ENCODE measurements at regions not wholly inside any gene's neighbourhood (a gene's known extent, or its start where the extent isn't known, plus 50 kb on each side); places are given as distances from the start of the nearest gene placed in this dataset.

DNA sequence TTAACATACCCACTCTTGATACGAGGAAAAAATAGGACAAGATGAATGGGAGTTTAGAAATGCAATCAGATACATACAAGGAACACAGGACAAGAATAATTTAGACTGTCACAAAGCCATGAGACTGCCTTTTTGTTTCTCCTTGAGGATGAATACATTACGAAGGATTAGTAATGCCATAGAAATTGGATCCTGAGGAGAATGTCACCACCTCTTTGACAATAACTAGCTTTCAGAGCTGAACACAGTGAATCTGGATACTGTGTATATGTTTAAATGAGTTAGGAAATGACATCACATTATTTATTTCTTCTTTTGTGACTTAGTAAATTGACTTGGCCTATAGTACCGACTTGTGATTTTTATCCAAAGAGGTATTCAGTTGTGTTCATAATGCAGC, 596.3 kb upstream of the CNTNAP2 start:
- DNase-seq (no peak), ATAC-seq (no peak)
- no peak overlapping the region for H3K27ac ChIP-seq (ENCODE audit: low read length)
- no peak overlapping the region for H3K4me3 ChIP-seq (ENCODE audit: low read length)
- intact Hi-C loops (cut with DNase I), result no loop called here
- WGBS, result 67% methylated on average over 3 of the region's 3 CpGs
- no peaks in the 10 kb centered on the region for H3K27me3 ChIP-seq (ENCODE audit: control insufficient read depth, insufficient read depth)
- H3K9me3 ChIP-seq (ENCODE audit: control insufficient read depth, low read length), result no peaks in the 10 kb centered on the region
- no peaks in the 10 kb centered on the region for H3K4me1 ChIP-seq (ENCODE audit: control insufficient read depth, insufficient read depth, low read length)

DNA sequence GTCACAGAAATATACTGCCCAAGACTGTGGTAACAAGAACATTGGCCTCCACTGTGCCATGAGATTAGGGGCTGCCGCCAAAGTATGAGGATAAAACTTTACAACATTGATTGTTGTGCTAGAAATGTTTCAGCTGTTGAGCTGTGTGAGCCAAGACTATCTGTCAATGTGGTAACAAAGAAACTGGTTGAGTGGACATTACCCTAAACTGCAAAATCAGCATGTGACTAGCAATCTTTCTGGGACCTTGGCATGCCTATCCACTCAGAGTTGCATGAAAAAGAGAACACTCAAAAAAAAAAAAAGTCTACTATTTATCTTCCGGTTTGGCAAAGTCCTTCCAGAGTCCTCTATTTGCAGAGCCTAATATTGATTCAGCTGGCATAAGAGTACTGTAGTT, 605.6 kb upstream of the CNTNAP2 start:
- Histone ChIP-seq H3K9me3 (ENCODE audit: control insufficient read depth, low read length) (no peaks in the 10 kb centered on the region), H3K4me1 (ENCODE audit: control insufficient read depth, insufficient read depth, low read length) (no peaks in the 10 kb centered on the region), H3K27me3 (ENCODE audit: control insufficient read depth, insufficient read depth) (no peaks in the 10 kb centered on the region), H3K4me3 (ENCODE audit: low read length) (no peak overlapping the region), H3K27ac (ENCODE audit: low read length) (no peak overlapping the region)
- peak in 1 of 2 donors; percentile 76 for ATAC-seq
- intact Hi-C loops (cut with DNase I), result no loop called here
- 52% methylated on average over 2 of the region's 2 CpGs for WGBS
- peak in 1 of 3 donors; percentile 43 for DNase-seq

DNA sequence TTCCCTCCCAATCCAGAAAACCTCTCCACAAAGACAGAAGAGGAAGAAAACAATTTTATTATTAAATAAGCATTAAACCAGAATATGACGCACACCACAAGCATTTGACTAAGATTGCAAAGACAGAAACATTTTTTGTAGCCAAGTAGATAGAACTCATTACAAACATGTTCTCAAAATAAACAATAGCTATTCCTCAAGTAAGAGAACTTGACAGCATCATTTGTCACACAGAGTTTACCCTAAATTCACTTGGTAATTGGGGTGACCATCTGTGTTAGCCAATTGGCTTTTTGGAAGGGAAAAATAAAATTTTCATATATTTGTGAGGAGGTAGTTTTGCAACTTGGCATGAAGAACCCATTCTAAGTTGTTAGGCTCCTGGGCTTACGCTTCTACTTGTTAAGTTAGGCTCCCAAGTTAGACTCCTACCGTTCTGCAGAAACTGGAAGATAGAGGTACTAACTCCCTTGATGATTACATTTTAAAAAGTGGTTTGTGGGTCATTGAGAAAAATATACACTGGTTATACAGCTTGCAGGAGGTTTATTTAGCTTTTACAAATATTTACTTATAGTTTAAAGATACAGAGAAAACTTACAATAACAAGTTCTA, 618.6 kb upstream of the CNTNAP2 start:
- H3K4me1 ChIP-seq (ENCODE audit: control insufficient read depth, insufficient read depth, low read length), result no peaks in the 10 kb centered on the region
- H3K9me3 ChIP-seq (ENCODE audit: control insufficient read depth, low read length), result no peaks in the 10 kb centered on the region
- no peak overlapping the region for H3K4me3 ChIP-seq (ENCODE audit: low read length)
- DNase-seq (no peak), ATAC-seq (peak in 1 of 2 donors; percentile 47)
- intact Hi-C loops (cut with DNase I), result no loop called here
- WGBS, result 56% methylated on average over 3 of the region's 3 CpGs
- H3K27me3 ChIP-seq (ENCODE audit: control insufficient read depth, insufficient read depth), result no peaks in the 10 kb centered on the region
- H3K27ac ChIP-seq (ENCODE audit: low read length), result no peak overlapping the region

DNA sequence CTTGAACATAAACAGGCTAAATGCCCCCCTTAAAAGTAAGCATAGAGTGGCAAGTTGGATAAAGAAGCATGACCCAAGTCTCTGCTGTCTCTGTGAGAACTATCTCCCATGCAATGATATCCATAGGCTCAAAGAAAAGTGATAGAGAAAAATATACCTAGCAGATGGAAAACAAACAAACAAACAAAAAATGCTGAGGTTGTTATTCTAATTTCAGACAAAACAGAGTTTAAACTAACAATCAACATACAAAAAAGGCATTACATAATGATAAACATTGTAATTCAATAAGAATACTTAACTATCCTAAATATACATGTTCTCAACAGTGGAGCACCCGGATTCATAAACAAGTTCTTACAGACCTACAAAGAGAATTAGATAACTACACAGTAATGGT, 626.2 kb upstream of the CNTNAP2 start:
- H3K9me3 ChIP-seq (ENCODE audit: control insufficient read depth, low read length), result no peaks in the 10 kb centered on the region
- 72% methylated on average over 1 of the region's 1 CpG for WGBS
- DNase-seq (no peak), ATAC-seq (no peak)
- H3K4me3 ChIP-seq (ENCODE audit: low read length), result no peak overlapping the region
- H3K27ac ChIP-seq (ENCODE audit: low read length), result no peak overlapping the region
- no peaks in the 10 kb centered on the region for H3K4me1 ChIP-seq (ENCODE audit: control insufficient read depth, insufficient read depth, low read length)
- no peaks in the 10 kb centered on the region for H3K27me3 ChIP-seq (ENCODE audit: control insufficient read depth, insufficient read depth)
- intact Hi-C loops (cut with DNase I), result no loop called here

GRCh38 chr7:145489609-145490008, 627.0 kb upstream of the CNTNAP2 start:
- Histone ChIP-seq H3K9me3 (ENCODE audit: control insufficient read depth, low read length) (no peaks in the 10 kb centered on the region), H3K4me3 (ENCODE audit: low read length) (no peak overlapping the region), H3K27ac (ENCODE audit: low read length) (no peak overlapping the region), H3K27me3 (ENCODE audit: control insufficient read depth, insufficient read depth) (no peaks in the 10 kb centered on the region), H3K4me1 (ENCODE audit: control insufficient read depth, insufficient read depth, low read length) (no peaks in the 10 kb centered on the region)
- DNase-seq, result no peak
- intact Hi-C loops (cut with DNase I), result no loop called here
- ATAC-seq, result no peak

DNA sequence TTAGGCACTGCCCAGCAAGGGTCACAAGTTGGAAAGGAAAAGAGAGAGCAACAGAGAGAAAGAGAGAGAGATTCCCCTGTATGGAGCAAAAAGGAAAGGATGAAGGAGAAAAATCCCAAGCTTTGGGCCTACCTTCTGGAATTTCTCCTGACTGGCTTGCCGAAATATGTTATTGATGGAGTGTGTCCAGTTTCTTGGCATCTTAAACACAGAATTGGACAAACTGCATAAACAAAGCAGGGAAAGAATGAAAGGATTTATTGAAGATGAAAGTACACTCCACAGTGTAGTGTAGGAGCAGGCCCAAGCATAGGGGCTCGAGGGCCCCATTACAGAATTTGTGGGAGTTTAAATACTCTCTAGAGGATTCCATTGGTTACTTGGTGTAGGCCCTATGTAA, 627.8 kb upstream of the CNTNAP2 start:
- H3K4me1 ChIP-seq (ENCODE audit: control insufficient read depth, insufficient read depth, low read length), result no peaks in the 10 kb centered on the region
- no peak overlapping the region for H3K27ac ChIP-seq (ENCODE audit: low read length)
- ATAC-seq, result no peak
- no peaks in the 10 kb centered on the region for H3K9me3 ChIP-seq (ENCODE audit: control insufficient read depth, low read length)
- WGBS, result 23% methylated on average over 2 of the region's 2 CpGs
- DNase-seq, result no peak
- intact Hi-C loops (cut with DNase I), result no loop called here
- H3K27me3 ChIP-seq (ENCODE audit: control insufficient read depth, insufficient read depth), result no peaks in the 10 kb centered on the region
- H3K4me3 ChIP-seq (ENCODE audit: low read length), result no peak overlapping the region

GRCh38 chr7:145481985-145482384, 634.6 kb upstream of the CNTNAP2 start:
- no peak overlapping the region for H3K27ac ChIP-seq (ENCODE audit: low read length)
- H3K9me3 ChIP-seq (ENCODE audit: control insufficient read depth, low read length), result no peaks in the 10 kb centered on the region
- H3K4me3 ChIP-seq (ENCODE audit: low read length), result no peak overlapping the region
- no peak for DNase-seq
- no peaks in the 10 kb centered on the region for H3K4me1 ChIP-seq (ENCODE audit: control insufficient read depth, insufficient read depth, low read length)
- 73% methylated on average over 3 of the region's 3 CpGs for WGBS
- no peaks in the 10 kb centered on the region for H3K27me3 ChIP-seq (ENCODE audit: control insufficient read depth, insufficient read depth)
- intact Hi-C loops (cut with DNase I), result no loop called here
- no peak for ATAC-seq

DNA sequence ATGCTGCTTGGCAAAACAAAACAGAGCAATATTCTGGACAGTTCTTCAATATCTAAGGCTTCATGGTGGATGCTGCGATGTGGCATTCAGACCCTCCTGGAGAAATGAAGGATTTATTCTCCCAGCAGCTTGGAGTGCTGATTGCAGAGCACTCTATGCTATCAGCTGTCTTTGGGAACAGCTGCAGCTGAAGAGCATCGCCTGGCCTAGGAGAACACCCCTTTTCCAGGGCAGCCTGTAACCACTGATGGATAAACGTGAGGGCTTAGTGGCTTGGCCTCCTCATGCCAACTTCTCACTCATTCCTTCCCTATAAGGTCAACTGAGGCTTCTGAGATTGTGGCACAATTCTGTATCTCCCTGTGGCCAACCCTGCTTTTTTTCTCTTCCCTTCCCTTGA, 638.1 kb upstream of the CNTNAP2 start:
- 35% methylated on average over 3 of the region's 3 CpGs for WGBS
- intact Hi-C loops (cut with DNase I), result no loop called here
- Histone ChIP-seq H3K27ac (ENCODE audit: low read length) (no peak overlapping the region), H3K9me3 (ENCODE audit: control insufficient read depth, low read length) (no peaks in the 10 kb centered on the region), H3K4me1 (ENCODE audit: control insufficient read depth, insufficient read depth, low read length) (no peaks in the 10 kb centered on the region), H3K27me3 (ENCODE audit: control insufficient read depth, insufficient read depth) (no peaks in the 10 kb centered on the region), H3K4me3 (ENCODE audit: low read length) (no peak overlapping the region)
- DNase-seq (no peak), ATAC-seq (no peak)

- Histone ChIP-seq H3K4me3 (ENCODE audit: low read length) (no peak overlapping the region), H3K27me3 (ENCODE audit: control insufficient read depth, insufficient read depth) (no peaks in the 10 kb centered on the region), H3K4me1 (ENCODE audit: control insufficient read depth, insufficient read depth, low read length) (no peaks in the 10 kb centered on the region), H3K9me3 (ENCODE audit: control insufficient read depth, low read length) (no peaks in the 10 kb centered on the region), H3K27ac (ENCODE audit: low read length) (no peak overlapping the region)
- DNase-seq (no peak), ATAC-seq (no peak)
- intact Hi-C loops (cut with DNase I), result no loop called here
- 44% methylated on average over 7 of the region's 7 CpGs for WGBS
Measured at GRCh38 chr7:145474009-145474686, 638.3 kb upstream of the TPK1 start.

DNA sequence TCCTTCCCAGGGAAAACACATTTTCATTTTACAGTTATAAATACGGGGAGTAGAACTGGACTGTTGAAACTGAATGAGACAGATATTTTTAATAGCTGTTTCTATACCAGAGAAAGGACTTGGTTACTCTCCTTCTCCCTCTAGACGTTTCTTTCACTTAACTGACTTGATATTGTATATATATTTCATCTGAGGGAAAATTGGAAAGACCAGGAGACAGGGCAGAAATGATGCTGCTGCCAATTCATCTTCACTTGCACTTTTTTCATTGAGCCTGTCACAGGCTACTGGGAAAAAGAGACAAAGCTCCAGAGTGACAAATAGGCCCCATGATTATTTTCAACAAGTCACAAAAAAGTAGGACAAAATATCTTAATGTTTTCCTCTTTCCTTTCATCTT, 636.0 kb upstream of the TPK1 start:
- no peak for DNase-seq
- no peak overlapping the region for H3K27ac ChIP-seq (ENCODE audit: low read length)
- ATAC-seq, result no peak
- no peaks in the 10 kb centered on the region for H3K9me3 ChIP-seq (ENCODE audit: control insufficient read depth, low read length)
- no peak overlapping the region for H3K4me3 ChIP-seq (ENCODE audit: low read length)
- no peaks in the 10 kb centered on the region for H3K4me1 ChIP-seq (ENCODE audit: control insufficient read depth, insufficient read depth, low read length)
- intact Hi-C loops (cut with DNase I), result no loop called here
- WGBS, result 54% methylated on average over 2 of the region's 2 CpGs
- H3K27me3 ChIP-seq (ENCODE audit: control insufficient read depth, insufficient read depth), result no peaks in the 10 kb centered on the region

- H3K27ac ChIP-seq (ENCODE audit: low read length), result no peak overlapping the region
- intact Hi-C loops (cut with DNase I), result no loop called here
- ATAC-seq (no peak), DNase-seq (no peak)
- H3K9me3 ChIP-seq (ENCODE audit: control insufficient read depth, low read length), result no peaks in the 10 kb centered on the region
- H3K4me3 ChIP-seq (ENCODE audit: low read length), result no peak overlapping the region
- 83% methylated on average over 1 of the region's 1 CpG for WGBS
- no peaks in the 10 kb centered on the region for H3K27me3 ChIP-seq (ENCODE audit: control insufficient read depth, insufficient read depth)
- H3K4me1 ChIP-seq (ENCODE audit: control insufficient read depth, insufficient read depth, low read length), result no peaks in the 10 kb centered on the region
Measured at GRCh38 chr7:145464287-145464686, 628.4 kb upstream of the TPK1 start.

DNA sequence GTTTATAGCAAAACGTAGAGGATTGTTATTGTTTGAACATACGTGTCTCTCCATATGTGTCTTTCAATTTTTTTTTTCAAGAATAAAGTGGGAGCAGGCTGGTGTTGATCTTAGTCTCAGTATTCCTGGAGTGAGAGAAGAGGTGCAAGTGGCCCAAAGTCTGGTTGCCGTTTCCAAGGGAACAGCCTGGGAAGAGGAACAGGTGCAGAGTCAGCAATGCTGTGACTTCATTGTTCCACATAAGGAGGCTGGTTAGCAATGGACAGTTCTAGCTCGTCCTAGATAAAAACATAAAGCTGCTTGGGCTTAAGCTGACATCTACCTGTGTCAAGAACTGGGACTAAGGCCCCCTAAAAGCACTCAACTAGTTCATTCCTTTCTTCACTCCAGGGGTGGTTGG, 626.6 kb upstream of the TPK1 start:
- WGBS, result 79% methylated on average over 4 of the region's 4 CpGs
- no peak for ATAC-seq

More for the DNA sequence above, 626.6 kb upstream of the TPK1 start:
- no peak for DNase-seq
- Histone ChIP-seq H3K9me3 (ENCODE audit: control insufficient read depth, low read length) (no peaks in the 10 kb centered on the region), H3K27ac (ENCODE audit: low read length) (no peak overlapping the region), H3K4me1 (ENCODE audit: control insufficient read depth, insufficient read depth, low read length) (no peaks in the 10 kb centered on the region), H3K4me3 (ENCODE audit: low read length) (no peak overlapping the region), H3K27me3 (ENCODE audit: control insufficient read depth, insufficient read depth) (no peaks in the 10 kb centered on the region)
- intact Hi-C loops (cut with DNase I), result no loop called here
